IPS-15b (cell line): ENCODE measurements at regions not wholly inside any gene's neighbourhood (a gene's known extent, or its start where the extent isn't known, plus 50 kb on each side); places are given as distances from the start of the nearest gene placed in this dataset.
"Not testable (repeated sequence)": the region's sequence is repeated elsewhere in the genome, so short reads cannot be mapped to it uniquely, and the experiment has no call there.

Experiments
- H3K27me3 ChIP-seq: one replicate; pipeline ENCODE4 v1.6.1; 2013; ENCODE audit warnings: low read length; ENCODE audit not compliant: control insufficient read depth, insufficient read depth
- H3K36me3 ChIP-seq: one replicate; pipeline ENCODE4 v1.6.1; 2013; ENCODE audit warnings: low read length; ENCODE audit not compliant: control insufficient read depth, insufficient read depth
- H3K4me1 ChIP-seq: one replicate; pipeline ENCODE4 v1.6.1; 2013; ENCODE audit warnings: mild to moderate bottlenecking, low read length; ENCODE audit not compliant: control insufficient read depth, insufficient read depth
- H3K4me3 ChIP-seq: one replicate; pipeline ENCODE4 v1.5.1; 2013; ENCODE audit warnings: low read depth, low read length
- H3K9ac ChIP-seq: one replicate; pipeline ENCODE4 v1.6.1; 2013; ENCODE audit warnings: low read depth, mild to moderate bottlenecking, low read length
- H3K9me3 ChIP-seq: one replicate; pipeline ENCODE4 v1.6.1; 2013; ENCODE audit warnings: mild to moderate bottlenecking, low read length; ENCODE audit not compliant: control insufficient read depth, insufficient read depth

GRCh38 chr16:63131503-63131902 lies 1095.3 kb upstream of the CDH8 start:
- Histone ChIP-seq H3K4me3 (no peak overlapping the region), H3K9me3 (no peaks in the 10 kb centered on the region), H3K4me1 (no peaks in the 10 kb centered on the region), H3K9ac (no peak overlapping the region), H3K27me3 (no peaks in the 10 kb centered on the region), H3K36me3 (no peaks in the 10 kb centered on the region)

- no peak overlapping the region for H3K4me3 ChIP-seq
- H3K27me3 ChIP-seq: no peaks in the 10 kb centered on the region
- no peak overlapping the region for H3K9ac ChIP-seq
- H3K4me1 ChIP-seq: no peaks in the 10 kb centered on the region
- H3K9me3 ChIP-seq: no peaks in the 10 kb centered on the region
- no peaks in the 10 kb centered on the region for H3K36me3 ChIP-seq
These were observed 1094.7 kb upstream of the CDH8 start for GRCh38 chr16:63130942-63131341.

- no peak overlapping the region for H3K4me3 ChIP-seq
- no peaks in the 10 kb centered on the region for H3K36me3 ChIP-seq
- H3K4me1 ChIP-seq: no peaks in the 10 kb centered on the region
- H3K27me3 ChIP-seq: no peaks in the 10 kb centered on the region
- H3K9me3 ChIP-seq: no peaks in the 10 kb centered on the region
- H3K9ac ChIP-seq: no peak overlapping the region
These were observed 1093.3 kb upstream of the CDH8 start for GRCh38 chr16:63129411-63130125.

- H3K4me1 ChIP-seq, H3K36me3 ChIP-seq, H3K9me3 ChIP-seq, H3K9ac ChIP-seq, H3K4me3 ChIP-seq, H3K27me3 ChIP-seq: not testable (repeated sequence)
These were observed 1083.7 kb upstream of the CDH8 start for GRCh38 chr16:63119905-63120304.

- no peaks in the 10 kb centered on the region for H3K9me3 ChIP-seq
- H3K9ac ChIP-seq: no peak overlapping the region
These were observed 1063.8 kb upstream of the CDH8 start for GRCh38 chr16:63100082-63100481.

GRCh38 chr16:63096857-63097256 lies 1060.6 kb upstream of the CDH8 start:
- Histone ChIP-seq H3K4me1 (no peaks in the 10 kb centered on the region), H3K9me3 (no peaks in the 10 kb centered on the region), H3K27me3 (no peaks in the 10 kb centered on the region), H3K4me3 (no peak overlapping the region), H3K9ac (no peak overlapping the region), H3K36me3 (no peaks in the 10 kb centered on the region)

More at GRCh38 chr16:63100082-63100481, 1063.8 kb upstream of the CDH8 start:
- Histone ChIP-seq H3K27me3 (no peaks in the 10 kb centered on the region), H3K4me3 (no peak overlapping the region), H3K4me1 (no peaks in the 10 kb centered on the region), H3K36me3 (no peaks in the 10 kb centered on the region)

GRCh38 chr16:63092736-63093135 lies 1056.5 kb upstream of the CDH8 start:
- H3K36me3 ChIP-seq: no peaks in the 10 kb centered on the region
- no peaks in the 10 kb centered on the region for H3K4me1 ChIP-seq
- no peak overlapping the region for H3K9ac ChIP-seq
- no peak overlapping the region for H3K4me3 ChIP-seq
- no peaks in the 10 kb centered on the region for H3K9me3 ChIP-seq
- H3K27me3 ChIP-seq: no peaks in the 10 kb centered on the region

GRCh38 chr16:63082101-63082500 lies 1045.9 kb upstream of the CDH8 start:
- H3K27me3 ChIP-seq: no peaks in the 10 kb centered on the region
- H3K4me1 ChIP-seq: no peaks in the 10 kb centered on the region
- no peak overlapping the region for H3K9ac ChIP-seq
- no peaks in the 10 kb centered on the region for H3K9me3 ChIP-seq
- H3K4me3 ChIP-seq: no peak overlapping the region
- H3K36me3 ChIP-seq: no peaks in the 10 kb centered on the region

- no peaks in the 10 kb centered on the region for H3K36me3 ChIP-seq
- H3K4me3 ChIP-seq: no peak overlapping the region
These were observed 1044.5 kb upstream of the CDH8 start for GRCh38 chr16:63080746-63081145.

GRCh38 chr16:63069047-63069446 lies 1032.8 kb upstream of the CDH8 start:
- no peaks in the 10 kb centered on the region for H3K36me3 ChIP-seq
- H3K4me1 ChIP-seq: peaks cover 25% of the 10 kb centered on the region
- no peaks in the 10 kb centered on the region for H3K27me3 ChIP-seq

More at GRCh38 chr16:63080746-63081145, 1044.5 kb upstream of the CDH8 start:
- H3K9me3 ChIP-seq: no peaks in the 10 kb centered on the region
- H3K27me3 ChIP-seq: no peaks in the 10 kb centered on the region
- no peaks in the 10 kb centered on the region for H3K4me1 ChIP-seq
- no peak overlapping the region for H3K9ac ChIP-seq

GRCh38 chr16:63067141-63067540 lies 1030.9 kb upstream of the CDH8 start:
- Histone ChIP-seq H3K9me3 (no peaks in the 10 kb centered on the region), H3K4me1 (peaks cover 25% of the 10 kb centered on the region), H3K4me3 (no peak overlapping the region), H3K9ac (no peak overlapping the region), H3K27me3 (no peaks in the 10 kb centered on the region), H3K36me3 (no peaks in the 10 kb centered on the region)

More at GRCh38 chr16:63069047-63069446, 1032.8 kb upstream of the CDH8 start:
- no peak overlapping the region for H3K4me3 ChIP-seq
- H3K9ac ChIP-seq: no peak overlapping the region
- no peaks in the 10 kb centered on the region for H3K9me3 ChIP-seq

- Histone ChIP-seq H3K4me3 (no peak overlapping the region), H3K9ac (no peak overlapping the region), H3K4me1 (peaks cover 25% of the 10 kb centered on the region), H3K9me3 (no peaks in the 10 kb centered on the region), H3K36me3 (no peaks in the 10 kb centered on the region), H3K27me3 (no peaks in the 10 kb centered on the region)
These were observed 1030.3 kb upstream of the CDH8 start for GRCh38 chr16:63066552-63066951.
